ENCODE measurements at regions not wholly inside any gene's neighbourhood (a gene's known extent, or its start where the extent isn't known, plus 50 kb on each side); places are given as distances from the start of the nearest gene placed in this dataset.
"Not testable (repeated sequence)": the region's sequence is repeated elsewhere in the genome, so short reads cannot be mapped to it uniquely, and the experiment has no call there.

- no peak for TF ChIP-seq CTCF (IDR thresholded peaks at IDR 0.05; ENCODE audit: extremely low read depth, insufficient read depth, missing control alignments)
- DNase-seq (ENCODE audit: low spot score) = no peak
- in situ Hi-C loops (cut with MboI; ENCODE audit: low pct_unique_long_range_greater_than_20kb, low sequenced_read_pairs, unreplicated experiment) = no loop called here
These were observed 106.9 kb upstream of the FAM3C start for GRCh38 chr7:121503039-121503438.

GRCh38 chr7:121501566-121501965, 105.5 kb upstream of the FAM3C start:
- TF ChIP-seq CTCF (IDR thresholded peaks at IDR 0.05; ENCODE audit: extremely low read depth, insufficient read depth, missing control alignments) = no peak
- no peak for DNase-seq (ENCODE audit: low spot score)
- in situ Hi-C loops (cut with MboI; ENCODE audit: low pct_unique_long_range_greater_than_20kb, low sequenced_read_pairs, unreplicated experiment) = no loop called here

GRCh38 chr7:121500360-121501058, 104.4 kb upstream of the FAM3C start:
- in situ Hi-C loops (cut with MboI; ENCODE audit: low pct_unique_long_range_greater_than_20kb, low sequenced_read_pairs, unreplicated experiment) = no loop called here
- no peak for TF ChIP-seq CTCF (IDR thresholded peaks at IDR 0.05; ENCODE audit: extremely low read depth, insufficient read depth, missing control alignments)
- DNase-seq (ENCODE audit: low spot score) = no peak

- no peak for TF ChIP-seq CTCF (IDR thresholded peaks at IDR 0.05; ENCODE audit: extremely low read depth, insufficient read depth, missing control alignments)
- no peak for DNase-seq (ENCODE audit: low spot score)
- in situ Hi-C loops (cut with MboI; ENCODE audit: low pct_unique_long_range_greater_than_20kb, low sequenced_read_pairs, unreplicated experiment) = no loop called here
These were observed 103.5 kb upstream of the FAM3C start for GRCh38 chr7:121499624-121500023.

- DNase-seq (ENCODE audit: low spot score) = no peak
- TF ChIP-seq CTCF (IDR thresholded peaks at IDR 0.05; ENCODE audit: extremely low read depth, insufficient read depth, missing control alignments) = no peak
- in situ Hi-C loops (cut with MboI; ENCODE audit: low pct_unique_long_range_greater_than_20kb, low sequenced_read_pairs, unreplicated experiment) = no loop called here
These were observed 102.7 kb upstream of the FAM3C start for GRCh38 chr7:121498816-121499215.

- in situ Hi-C loops (cut with MboI; ENCODE audit: low pct_unique_long_range_greater_than_20kb, low sequenced_read_pairs, unreplicated experiment); DNase-seq (ENCODE audit: low spot score): not testable (repeated sequence)
These were observed 101.4 kb upstream of the FAM3C start for GRCh38 chr7:121497545-121497944.

GRCh38 chr7:121494516-121494915, 98.4 kb upstream of the FAM3C start:
- in situ Hi-C loops (cut with MboI; ENCODE audit: low pct_unique_long_range_greater_than_20kb, low sequenced_read_pairs, unreplicated experiment) = no loop called here
- DNase-seq (ENCODE audit: low spot score) = no peak
- TF ChIP-seq CTCF (IDR thresholded peaks at IDR 0.05; ENCODE audit: extremely low read depth, insufficient read depth, missing control alignments) = no peak

Data from GM13977 (cell line).